Endothelial cell (in vitro differentiated cells): ENCODE measurements at regions not wholly inside any gene's neighbourhood (a gene's known extent, or its start where the extent isn't known, plus 50 kb on each side); places are given as distances from the start of the nearest gene placed in this dataset.

Source experiments
- DNase-seq: peaks from one replicate; pipeline ENCODE4 v3.0.0; 2021; ENCODE audit warnings: low spot score
- H3K27ac Mint-ChIP-seq: one replicate; pipeline ENCODE4 v1.8.0; 2021; ENCODE audit warnings: mixed read lengths, inconsistent platforms; ENCODE audit not compliant: unreplicated experiment
- H3K27me3 Mint-ChIP-seq: one replicate; pipeline ENCODE4 v1.8.0; 2021; ENCODE audit warnings: mild to moderate bottlenecking, moderate library complexity, mixed read lengths, inconsistent platforms; ENCODE audit not compliant: unreplicated experiment
- H3K36me3 Mint-ChIP-seq: one replicate; pipeline ENCODE4 v1.8.0; 2021; ENCODE audit warnings: mild to moderate bottlenecking, low read depth, mixed read lengths, inconsistent platforms; ENCODE audit not compliant: unreplicated experiment
- H3K4me1 Mint-ChIP-seq: one replicate; pipeline ENCODE4 v1.8.0; 2021; ENCODE audit warnings: mild to moderate bottlenecking, mixed read lengths, inconsistent platforms; ENCODE audit not compliant: unreplicated experiment
- H3K4me3 Mint-ChIP-seq: one replicate; pipeline ENCODE4 v1.8.0; 2021; ENCODE audit warnings: mild to moderate bottlenecking, mixed read lengths, inconsistent platforms; ENCODE audit not compliant: unreplicated experiment
- H3K9me3 Mint-ChIP-seq: one replicate; pipeline ENCODE4 v1.8.0; 2021; ENCODE audit warnings: mixed read lengths, inconsistent platforms; ENCODE audit not compliant: unreplicated experiment
- CTCF ChIP-seq: fragments of 200-600 bp; sonication (generic); IDR thresholded peaks from one replicate; pipeline ENCODE4 v1.5.0; 2021; ENCODE audit warnings: antibody characterized with exemption; ENCODE audit not compliant: unreplicated experiment
- microRNA-seq: library from miRNA; unstranded; fragments of <30 nt; microRNA quantifications from one replicate; pipeline ENCODE4, GENCODE V29; 2020; ENCODE audit not compliant: unreplicated experiment

GRCh38 chr14:65359503-65359902 lies 53.0 kb upstream of the FUT8 start:
- Mint-ChIP-seq H3K4me1 (no peaks in the 10 kb centered on the region), H3K9me3 (no peaks in the 10 kb centered on the region), H3K36me3 (no peaks in the 10 kb centered on the region), H3K4me3 (no peak overlapping the region), H3K27me3 (peaks cover 1% of the 10 kb centered on the region), H3K27ac (no peak overlapping the region)
- TF ChIP-seq CTCF: no peak
- DNase-seq: no peak

GRCh38 chr14:65360144-65360784 lies 52.3 kb upstream of the FUT8 start:
- DNase-seq: no peak
- H3K36me3 Mint-ChIP-seq: no peaks in the 10 kb centered on the region
- TF ChIP-seq CTCF: no peak
- H3K4me1 Mint-ChIP-seq: no peaks in the 10 kb centered on the region
- no peak overlapping the region for H3K4me3 Mint-ChIP-seq
- no peaks in the 10 kb centered on the region for H3K9me3 Mint-ChIP-seq
- no peak overlapping the region for H3K27ac Mint-ChIP-seq
- peaks cover 1% of the 10 kb centered on the region for H3K27me3 Mint-ChIP-seq

- H3K9me3 Mint-ChIP-seq: no peaks in the 10 kb centered on the region
These were observed 50.6 kb upstream of the FUT8 start for GRCh38 chr14:65361920-65362319.

More at GRCh38 chr14:65361920-65362319, 50.6 kb upstream of the FUT8 start:
- no peak overlapping the region for H3K27ac Mint-ChIP-seq
- no peak for TF ChIP-seq CTCF
- H3K36me3 Mint-ChIP-seq: no peaks in the 10 kb centered on the region
- no peaks in the 10 kb centered on the region for H3K4me1 Mint-ChIP-seq
- H3K27me3 Mint-ChIP-seq: no peaks in the 10 kb centered on the region
- no peak for DNase-seq
- H3K4me3 Mint-ChIP-seq: no peak overlapping the region

Small RNA genes in the stretch of these regions (microRNA-seq; reads per million reads assigned to microRNA genes)
- gene MIR4708: 0.35 reads per million
